ENCODE measurements at regions not wholly inside any gene's neighbourhood (a gene's known extent, or its start where the extent isn't known, plus 50 kb on each side); places are given as distances from the start of the nearest gene placed in this dataset. TPM values are rescaled to one million over a fixed set of nuclear protein-coding genes. Genes with fewer than 3 reads are reported as not detected.
"Not testable (repeated sequence)": the region's sequence is repeated elsewhere in the genome, so short reads cannot be mapped to it uniquely, and the experiment has no call there.

GRCh38 chr9:40884072-40884901 is 244.2 kb downstream of the FOXD4L6 start:
- Histone ChIP-seq H3K27me3 (no peaks in the 10 kb centered on the region), H3K4me1 (no peaks in the 10 kb centered on the region), H3K9me3 (peaks cover 25% of the 10 kb centered on the region), H3K4me3 (no peak overlapping the region), H3K9ac (ENCODE audit: low read depth in 2 of 2, low read length in 2 of 2) (no peak overlapping the region), H3K36me3 (no peaks in the 10 kb centered on the region), H3K27ac (no peak overlapping the region)
- intact Hi-C loops (cut with DNase I), result no loop called here
- DNase-seq, result no peak
- no peak for TF ChIP-seq CTCF (IDR thresholded peaks at IDR 0.05)

- intact Hi-C loops (cut with DNase I); H3K4me3 ChIP-seq; H3K27ac ChIP-seq; H3K36me3 ChIP-seq; DNase-seq; H3K27me3 ChIP-seq; H3K9ac ChIP-seq (ENCODE audit: low read depth in 2 of 2, low read length in 2 of 2); H3K4me1 ChIP-seq: not testable (repeated sequence)
- peaks cover 25% of the 10 kb centered on the region for H3K9me3 ChIP-seq
These were observed 244.9 kb downstream of the FOXD4L6 start for GRCh38 chr9:40883423-40884071.

GRCh38 chr9:40873753-40874295 is 254.7 kb downstream of the FOXD4L6 start:
- not testable (repeated sequence) for DNase-seq

GRCh38 chr9:40868437-40868836 is 260.0 kb downstream of the FOXD4L6 start:
- H3K27ac ChIP-seq; H3K27me3 ChIP-seq; H3K4me1 ChIP-seq; intact Hi-C loops (cut with DNase I); H3K4me3 ChIP-seq; H3K9ac ChIP-seq (ENCODE audit: low read depth in 2 of 2, low read length in 2 of 2); DNase-seq; H3K36me3 ChIP-seq: not testable (repeated sequence)
- peaks cover 13% of the 10 kb centered on the region for H3K9me3 ChIP-seq

More at GRCh38 chr9:40873753-40874295, 254.7 kb downstream of the FOXD4L6 start:
- H3K27ac ChIP-seq; H3K4me3 ChIP-seq; H3K4me1 ChIP-seq; H3K36me3 ChIP-seq; H3K9ac ChIP-seq (ENCODE audit: low read depth in 2 of 2, low read length in 2 of 2); H3K27me3 ChIP-seq; intact Hi-C loops (cut with DNase I); H3K9me3 ChIP-seq: not testable (repeated sequence)

Small RNA genes lying in the stretch of these regions (microRNA-seq; reads per million reads assigned to microRNA genes)
- gene MIR1299, result not detected
